Mucosa of rectum (tissue), 2 donors: ENCODE measurements at regions not wholly inside any gene's neighbourhood (a gene's known extent, or its start where the extent isn't known, plus 50 kb on each side); places are given as distances from the start of the nearest gene placed in this dataset.

Experiments
- H3K27ac ChIP-seq, 2 donors: one replicate each; pipeline ENCODE4 v1.7.0; 2013; ENCODE audit warnings: inconsistent platforms in 2 of 2, low read depth in 2 of 2, low read length in 2 of 2
- H3K27me3 ChIP-seq, 2 donors: one replicate each; pipeline ENCODE4 v1.7.0; 2013; ENCODE audit warnings: low read length in 2 of 2; ENCODE audit not compliant: control insufficient read depth in 2 of 2, insufficient read depth in 2 of 2
- H3K36me3 ChIP-seq, 2 donors: one replicate each; pipeline ENCODE4 v1.7.0; 2013; ENCODE audit warnings: low read length in 2 of 2; ENCODE audit not compliant: control insufficient read depth in 2 of 2, insufficient read depth in 2 of 2
- H3K4me1 ChIP-seq, 2 donors: one replicate each; pipeline ENCODE4 v1.7.0; 2013; ENCODE audit warnings: low read length in 2 of 2, mild to moderate bottlenecking in 1 of 2; ENCODE audit not compliant: control insufficient read depth in 2 of 2, insufficient read depth in 2 of 2
- H3K4me3 ChIP-seq, 2 donors: one replicate each; pipeline ENCODE4 v1.7.0; 2013; ENCODE audit warnings: low read length in 2 of 2
- H3K9ac ChIP-seq, 2 donors: one replicate each; pipeline ENCODE4 v1.7.0; 2013; ENCODE audit warnings: low read length in 2 of 2, low read depth in 1 of 2, mild to moderate bottlenecking in 1 of 2
- H3K9me3 ChIP-seq, 2 donors: one replicate each; pipeline ENCODE4 v1.7.0; 2013; ENCODE audit warnings: low read length in 2 of 2; ENCODE audit not compliant: control insufficient read depth in 2 of 2
- donor health status: healthy.
- donor health status: Normal muscosa, but diverticular disease.

DNA sequence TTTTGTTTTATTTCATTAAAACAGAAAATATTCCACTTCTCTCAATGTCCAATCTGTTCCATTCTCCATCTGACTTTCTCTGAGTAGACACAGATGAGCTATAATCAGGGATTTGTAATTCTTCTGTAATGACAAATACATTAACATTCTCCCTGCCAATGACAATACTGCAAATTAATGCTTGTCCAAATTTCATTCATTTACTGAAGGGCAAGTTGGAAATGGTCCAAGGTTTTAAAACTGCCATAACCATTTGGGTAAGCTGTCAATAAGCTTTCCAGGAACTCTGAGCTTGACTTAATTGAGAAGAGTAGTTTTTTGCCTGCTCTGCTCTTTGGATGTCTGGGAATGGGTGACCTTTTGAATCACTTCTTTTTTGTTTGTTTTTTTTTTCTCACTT, 253.5 kb downstream of the DMRTA1 start:
- Histone ChIP-seq H3K27me3 (no peaks in the 10 kb centered on the region), H3K9me3 (no peaks in the 10 kb centered on the region), H3K27ac (no peak overlapping the region), H3K4me3 (no peak overlapping the region), H3K36me3 (no peaks in the 10 kb centered on the region), H3K9ac (no peak overlapping the region), H3K4me1 (no peaks in the 10 kb centered on the region)

DNA sequence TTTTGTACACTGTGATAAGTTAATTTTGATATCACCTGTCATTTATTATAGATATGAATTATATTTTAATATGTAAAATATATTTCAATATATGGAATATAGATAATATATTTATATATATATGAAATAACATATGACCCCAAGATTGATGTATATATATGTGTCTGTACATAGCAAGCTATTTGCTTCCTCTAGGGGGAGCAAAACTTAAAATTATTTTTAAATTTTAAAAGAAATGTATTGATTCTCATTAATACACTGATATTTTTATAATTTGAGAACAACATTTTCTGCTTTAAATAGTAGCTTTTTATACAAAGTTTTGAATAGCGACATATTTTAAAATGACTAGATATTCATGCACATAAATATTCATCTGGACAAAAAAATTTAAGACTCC, 272.0 kb downstream of the DMRTA1 start:
- Histone ChIP-seq H3K27me3 (no peaks in the 10 kb centered on the region), H3K9ac (no peak overlapping the region), H3K4me1 (no peaks in the 10 kb centered on the region), H3K36me3 (no peaks in the 10 kb centered on the region), H3K4me3 (no peak overlapping the region), H3K9me3 (no peaks in the 10 kb centered on the region), H3K27ac (no peak overlapping the region)

DNA sequence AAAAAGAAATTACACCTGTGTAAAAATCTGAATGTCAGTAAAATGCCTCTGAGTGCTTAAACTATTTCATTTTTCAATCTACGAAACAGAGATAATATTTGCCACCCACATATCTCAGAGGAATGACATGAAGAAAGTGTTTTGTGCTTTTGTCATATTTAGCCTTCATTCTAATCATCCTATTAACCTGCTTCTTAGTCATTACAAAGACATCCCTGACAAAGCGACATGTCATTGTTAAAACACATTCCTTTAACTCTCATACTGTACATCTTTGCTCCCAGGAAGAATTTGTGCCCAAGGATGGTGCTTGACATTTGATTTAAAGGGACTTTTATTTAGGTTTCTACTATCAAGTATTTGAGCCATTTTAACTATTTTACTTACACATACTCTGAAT, 275.9 kb downstream of the DMRTA1 start:
- Histone ChIP-seq H3K27me3 (no peaks in the 10 kb centered on the region), H3K4me1 (no peaks in the 10 kb centered on the region), H3K9ac (no peak overlapping the region), H3K27ac (no peak overlapping the region), H3K36me3 (no peaks in the 10 kb centered on the region), H3K9me3 (no peaks in the 10 kb centered on the region), H3K4me3 (no peak overlapping the region)

DNA sequence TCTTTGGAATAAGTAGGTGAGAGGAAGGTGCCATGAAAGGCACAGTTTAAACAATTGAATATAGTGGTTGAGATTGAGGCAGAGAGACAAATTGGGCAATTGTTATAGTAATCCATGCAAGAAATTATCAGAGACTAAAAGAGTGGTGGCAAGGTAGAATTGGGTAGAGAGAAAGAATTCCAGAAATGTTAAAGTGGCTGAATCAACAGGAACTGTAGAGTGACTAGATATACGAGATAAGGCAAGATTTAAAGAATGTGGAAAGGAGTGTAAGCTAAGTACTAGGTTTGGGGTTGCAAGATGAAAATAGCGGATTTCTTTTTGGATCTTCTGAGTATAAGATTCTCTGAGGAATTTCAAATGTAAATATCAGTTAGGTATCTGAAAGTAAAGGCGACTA, 285.2 kb downstream of the DMRTA1 start:
- Histone ChIP-seq H3K9ac (no peak overlapping the region), H3K36me3 (no peaks in the 10 kb centered on the region), H3K27ac (no peak overlapping the region), H3K27me3 (no peaks in the 10 kb centered on the region), H3K4me1 (no peaks in the 10 kb centered on the region), H3K9me3 (no peaks in the 10 kb centered on the region), H3K4me3 (no peak overlapping the region)

DNA sequence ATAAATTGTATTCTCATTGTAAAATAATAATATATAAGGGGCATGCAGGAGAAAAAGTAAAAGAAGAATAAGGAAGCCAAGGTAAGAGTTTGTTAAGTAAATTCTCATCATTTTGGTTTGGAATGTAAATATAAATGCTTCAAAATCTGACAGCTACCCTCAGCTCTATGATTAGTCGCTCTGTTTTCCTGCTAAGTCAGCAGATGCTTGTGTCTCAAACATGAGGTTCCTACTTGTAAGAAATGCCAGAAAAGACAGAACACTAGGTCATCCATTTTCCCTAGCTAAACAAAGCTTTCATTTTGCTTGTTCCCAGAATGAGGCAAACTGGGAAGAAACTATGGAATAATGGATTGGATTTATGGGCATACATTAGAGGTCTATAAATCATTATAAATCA, 293.1 kb downstream of the DMRTA1 start:
- Histone ChIP-seq H3K4me1 (no peaks in the 10 kb centered on the region), H3K27me3 (no peaks in the 10 kb centered on the region), H3K9ac (no peak overlapping the region), H3K27ac (no peak overlapping the region), H3K4me3 (no peak overlapping the region), H3K36me3 (no peaks in the 10 kb centered on the region), H3K9me3 (no peaks in the 10 kb centered on the region)

DNA sequence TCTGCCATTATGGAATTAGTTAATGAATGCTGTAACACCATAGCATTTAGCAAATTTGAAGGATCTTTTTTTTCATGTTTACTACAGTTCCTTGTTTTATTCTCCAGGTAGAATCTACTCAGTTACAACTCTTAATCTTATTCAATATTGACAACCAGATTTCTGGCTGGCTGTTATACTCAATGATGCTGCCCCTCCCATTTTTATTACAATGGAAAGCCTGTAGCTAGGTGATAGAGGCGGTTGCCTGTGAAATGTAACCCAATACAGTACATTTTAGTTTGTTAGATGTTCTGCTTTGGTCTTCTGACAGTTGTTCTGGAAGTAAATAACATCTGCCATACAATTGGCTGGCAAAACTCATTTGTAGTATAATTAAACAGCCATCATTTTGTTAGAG, 294.2 kb downstream of the DMRTA1 start:
- Histone ChIP-seq H3K4me3 (no peak overlapping the region), H3K27me3 (no peaks in the 10 kb centered on the region)

DNA sequence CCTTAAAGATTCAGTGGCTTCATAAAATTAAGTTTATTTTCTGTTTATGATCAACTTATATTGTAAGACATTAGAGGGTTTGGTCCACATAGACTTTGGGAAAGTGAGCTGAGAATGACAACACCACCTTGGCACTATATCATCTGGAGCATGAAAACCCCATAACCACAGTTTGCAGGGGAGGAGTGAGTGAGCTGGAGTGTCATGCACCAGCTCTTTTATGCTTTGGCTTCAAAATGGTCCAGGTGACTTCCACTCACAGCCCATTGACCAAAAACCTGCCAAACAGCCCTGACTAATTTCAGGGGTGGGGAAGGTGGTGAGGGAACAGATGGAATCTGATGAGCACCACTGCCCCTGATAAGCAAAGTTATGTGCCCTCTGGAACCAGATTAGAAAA, 295.8 kb downstream of the DMRTA1 start:
- Histone ChIP-seq H3K9me3 (no peaks in the 10 kb centered on the region), H3K9ac (no peak overlapping the region), H3K36me3 (no peaks in the 10 kb centered on the region), H3K4me1 (no peaks in the 10 kb centered on the region), H3K4me3 (no peak overlapping the region), H3K27ac (no peak overlapping the region), H3K27me3 (no peaks in the 10 kb centered on the region)

More for the DNA sequence above, 294.2 kb downstream of the DMRTA1 start:
- Histone ChIP-seq H3K36me3 (no peaks in the 10 kb centered on the region), H3K4me1 (no peaks in the 10 kb centered on the region), H3K27ac (no peak overlapping the region), H3K9me3 (no peaks in the 10 kb centered on the region), H3K9ac (no peak overlapping the region)

DNA sequence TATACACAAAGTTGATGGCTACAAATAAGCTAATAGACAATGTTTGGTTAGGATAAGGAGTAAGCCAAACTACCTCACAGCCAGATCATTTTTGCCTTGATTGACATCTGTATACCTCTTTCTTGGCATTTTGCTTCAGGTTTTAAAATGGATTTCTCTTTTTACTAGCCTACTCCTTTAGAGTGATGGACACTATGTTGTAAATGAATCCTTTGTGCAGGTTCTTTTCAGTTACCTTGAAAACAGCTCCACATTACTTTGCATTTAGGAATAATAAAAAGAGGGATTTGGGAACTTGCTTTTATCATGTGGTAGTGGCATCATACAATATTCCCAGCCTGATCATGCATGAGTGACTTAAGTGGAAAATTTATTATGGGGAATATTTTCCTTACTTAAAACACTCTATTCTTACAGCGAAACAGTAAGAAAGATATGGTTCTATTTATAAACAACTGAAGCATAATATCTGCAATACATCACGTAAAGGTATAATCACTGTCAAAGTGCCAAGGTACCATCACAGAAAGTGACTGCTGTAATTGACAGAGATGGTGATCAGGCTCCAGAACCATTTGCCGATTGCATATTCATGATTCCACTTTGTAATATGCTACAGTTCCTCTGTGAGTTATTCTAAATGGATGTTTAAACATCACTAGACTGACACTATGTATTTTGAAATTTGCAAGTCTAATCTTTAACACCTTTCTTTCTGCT, 327.0 kb downstream of the DMRTA1 start:
- H3K36me3 ChIP-seq: no peaks in the 10 kb centered on the region
- H3K27ac ChIP-seq: no peak overlapping the region
- no peaks in the 10 kb centered on the region for H3K4me1 ChIP-seq
- H3K4me3 ChIP-seq: no peak overlapping the region
- no peaks in the 10 kb centered on the region for H3K27me3 ChIP-seq
- no peak overlapping the region for H3K9ac ChIP-seq
- no peaks in the 10 kb centered on the region for H3K9me3 ChIP-seq

DNA sequence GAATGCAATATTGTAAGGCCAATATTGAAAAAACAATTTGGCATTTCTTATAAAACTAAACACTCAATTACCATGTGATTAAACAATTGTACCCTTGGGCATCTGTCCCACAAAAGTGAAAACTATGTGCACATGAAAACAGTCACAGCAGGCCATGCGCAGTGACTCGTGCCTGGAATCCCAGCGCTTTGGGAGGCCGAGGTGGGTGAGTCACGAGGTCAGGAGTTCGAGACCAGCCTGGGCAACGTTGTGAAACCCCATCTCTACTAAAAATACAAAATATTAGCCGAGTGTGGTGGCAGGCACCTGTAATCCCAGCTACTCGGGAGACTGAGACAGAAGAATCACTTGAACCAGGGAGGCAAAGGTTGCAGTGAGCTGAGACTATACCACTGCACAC, 343.7 kb downstream of the DMRTA1 start:
- no peaks in the 10 kb centered on the region for H3K36me3 ChIP-seq
- no peak overlapping the region for H3K9ac ChIP-seq
- H3K4me3 ChIP-seq: no peak overlapping the region
- no peaks in the 10 kb centered on the region for H3K9me3 ChIP-seq
- H3K27ac ChIP-seq: no peak overlapping the region
- no peaks in the 10 kb centered on the region for H3K4me1 ChIP-seq
- H3K27me3 ChIP-seq: no peaks in the 10 kb centered on the region

DNA sequence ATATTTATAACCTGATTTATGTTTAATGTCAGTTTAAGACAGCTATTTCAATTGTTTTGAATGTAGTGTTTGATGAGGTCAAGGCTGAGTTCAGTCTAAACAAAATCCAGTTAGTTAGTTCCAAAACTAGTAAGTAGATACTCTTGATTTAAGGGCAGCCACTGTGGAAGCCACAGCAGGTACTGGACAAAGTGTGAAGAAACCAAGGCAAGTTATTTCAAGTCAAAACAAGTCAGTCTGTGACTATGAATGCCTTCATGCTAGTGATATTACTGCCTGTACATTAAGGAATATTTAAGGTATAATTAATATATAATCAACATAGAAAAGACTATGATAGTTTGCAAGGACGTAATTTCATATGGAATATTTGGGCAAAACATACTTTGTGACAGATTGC, 362.3 kb downstream of the DMRTA1 start:
- Histone ChIP-seq H3K36me3 (no peaks in the 10 kb centered on the region), H3K9ac (no peak overlapping the region), H3K27ac (no peak overlapping the region)

DNA sequence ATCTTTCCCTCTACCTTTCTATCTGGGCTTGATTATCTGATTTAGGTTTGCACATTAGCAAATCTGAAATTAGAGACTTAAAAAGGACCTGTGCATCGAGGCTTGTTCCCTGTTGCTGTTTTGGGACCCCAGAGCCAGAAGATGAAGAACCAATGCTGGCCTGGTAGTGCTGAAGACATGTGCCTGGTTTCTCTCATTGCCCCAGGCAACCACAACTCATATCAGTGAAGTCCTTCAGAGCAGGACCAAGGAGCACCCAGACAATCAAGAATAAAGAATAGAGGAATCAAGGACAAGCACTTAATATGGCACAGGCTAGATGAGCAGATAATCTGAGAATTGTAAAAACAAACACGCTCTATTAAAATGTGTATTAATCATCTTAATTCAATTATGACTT, 362.7 kb downstream of the DMRTA1 start:
- H3K27ac ChIP-seq: no peak overlapping the region
- H3K4me1 ChIP-seq: no peaks in the 10 kb centered on the region

More for the DNA sequence above, 362.3 kb downstream of the DMRTA1 start:
- Histone ChIP-seq H3K27me3 (no peaks in the 10 kb centered on the region), H3K9me3 (peaks cover 0 to 2% of the 10 kb centered on the region in 2 donors), H3K4me1 (no peaks in the 10 kb centered on the region), H3K4me3 (no peak overlapping the region)

More for the DNA sequence above, 362.7 kb downstream of the DMRTA1 start:
- no peaks in the 10 kb centered on the region for H3K9me3 ChIP-seq
- no peaks in the 10 kb centered on the region for H3K27me3 ChIP-seq
- H3K36me3 ChIP-seq: no peaks in the 10 kb centered on the region
- H3K4me3 ChIP-seq: no peak overlapping the region
- H3K9ac ChIP-seq: no peak overlapping the region
